HepG2 (cell line): ENCODE measurements at regions not wholly inside any gene's neighbourhood (a gene's known extent, or its start where the extent isn't known, plus 50 kb on each side); places are given as distances from the start of the nearest gene placed in this dataset.

ENCODE experiments used
- ATAC-seq: fragments of 200-7000 bp; cut with Tn5 transposase; 3 replicates; pipeline ENCODE4 v1.9.1; 2020; ENCODE audit warnings: mild to moderate bottlenecking, moderate library complexity
- BruUV-seq: library from RNA; stranded (reverse); fragments of 400-500 nt; replicated peaks from 2 replicates; lab custom pipeline; 2021; lab: Mats Ljungman, UMichigan
- CTCF ChIA-PET: fragments of 300-600 bp; formaldehyde crosslinking; extraction: SDS; loops from one replicate; lab custom pipeline; 2021; ENCODE audit warnings: low total read pairs, inconsistent platforms, low intra/inter-chr PET ratio; lab: Yijun Ruan, JAX
- POLR2A ChIA-PET: fragments of 350-600 bp; sonication (Branson Sonifier 250); formaldehyde crosslinking; loops from one replicate; lab custom pipeline; 2020; ENCODE audit warnings: antibody characterized with exemption, inconsistent platforms; lab: Yijun Ruan, JAX
- DNase-seq: peaks from one replicate; pipeline ENCODE4 v3.0.0-alpha.2; 2015; ENCODE audit warnings: low spot score
- FAIRE-seq: peaks from 3 replicates; lab custom pipeline; 2011; peaks lifted over from hg19 to GRCh38; lab: Jason Lieb, UNC
- H2AFZ ChIP-seq: one replicate; pipeline ENCODE4 v1.6.1; 2011; ENCODE audit warnings: low read length, inconsistent platforms
- H3K27ac ChIP-seq: fragments of 300-600 bp; 3 replicates; pipeline ENCODE4 v1.8.0; 2011; ENCODE audit warnings: mixed run types, mild to moderate bottlenecking, mixed read lengths, low read length, inconsistent platforms; ENCODE audit not compliant: insufficient read depth; ENCODE audit errors: extremely low read length
- H3K27me3 ChIP-seq, 2 experiments: fragments of 200-600 bp in 1 of 2; 2 replicates in 1 of 2; 3 replicates in 1 of 2; pipeline versions ENCODE4 v1.6.0 to v1.8.0; 2011; ENCODE audit warnings: low read length in 2 of 2, mild to moderate bottlenecking in 2 of 2, moderate library complexity in 2 of 2, inconsistent platforms in 1 of 2; ENCODE audit not compliant: insufficient read depth in 2 of 2, control insufficient read depth in 1 of 2
- H3K36me3 ChIP-seq, 2 experiments: fragments of 200-600 bp in 1 of 2; replicated peaks in 1 of 2; 2 replicates in 1 of 2; 3 replicates in 1 of 2; pipeline versions ENCODE4 v1.5.1 to v1.8.0; 2011; ENCODE audit warnings: low read length in 2 of 2, inconsistent platforms in 1 of 2; ENCODE audit not compliant: insufficient read depth in 2 of 2, control insufficient read depth in 1 of 2
- H3K4me1 ChIP-seq: 2 replicates; pipeline ENCODE4 v1.5.1; 2012; ENCODE audit warnings: low read length, inconsistent platforms; ENCODE audit not compliant: insufficient read depth
- H3K4me2 ChIP-seq: 2 replicates; pipeline ENCODE4 v1.6.0; 2011; ENCODE audit warnings: low read depth, low read length, inconsistent platforms
- H3K4me3 ChIP-seq, 3 experiments: fragments of 200-600 bp in 1 of 3; sonication (generic), shearing (Covaris generic) in 1 of 3; replicated peaks in 1 of 3; 2 replicates each; pipeline ENCODE4 v1.5.1; 2011 to 2016; ENCODE audit warnings: low read length in 3 of 3, inconsistent platforms in 2 of 3, low read depth in 2 of 3, mild to moderate bottlenecking in 2 of 3, control low read depth in 1 of 3, mixed read lengths in 1 of 3; ENCODE audit not compliant: insufficient read depth in 1 of 3
- H3K79me2 ChIP-seq: one replicate; pipeline ENCODE4 v1.6.1; 2011; ENCODE audit warnings: low read length, inconsistent platforms; ENCODE audit not compliant: insufficient read depth
- H3K9ac ChIP-seq: 2 replicates; pipeline ENCODE4 v1.6.0; 2011; ENCODE audit warnings: mild to moderate bottlenecking, low read depth, low read length, inconsistent platforms; ENCODE audit not compliant: insufficient read depth
- H3K9me3 ChIP-seq: 2 replicates; pipeline ENCODE4 v1.5.1; 2012; ENCODE audit warnings: mild to moderate bottlenecking, low read length
- H4K20me1 ChIP-seq: 2 replicates; pipeline ENCODE4 v1.6.0; 2011; ENCODE audit warnings: inconsistent platforms, mild to moderate bottlenecking, low read length, moderate library complexity; ENCODE audit not compliant: insufficient read depth
- CENPBD1 ChIP-seq: sonication (generic); formaldehyde crosslinking; IDR thresholded peaks from 2 replicates; pipeline ENCODE4 v1.8.0; 2022; ENCODE audit warnings: missing genetic modification reagents, low read depth, mild to moderate bottlenecking, borderline replicate concordance
- FOSL2 ChIP-seq: sonication (generic); formaldehyde crosslinking; IDR thresholded peaks from 2 replicates; pipeline ENCODE4 v1.4.0; 2020; ENCODE audit warnings: missing genetic modification reagents
- GFI1 ChIP-seq: sonication (generic); formaldehyde crosslinking; IDR thresholded peaks from 2 replicates; pipeline ENCODE4 v1.5.0; 2020; ENCODE audit warnings: missing genetic modification reagents, mild to moderate bottlenecking, borderline replicate concordance
- GZF1 ChIP-seq: sonication (generic); formaldehyde crosslinking; IDR thresholded peaks from 2 replicates; pipeline ENCODE4 v1.5.1; 2020; ENCODE audit warnings: mild to moderate bottlenecking, missing genetic modification reagents
- IRX3 ChIP-seq: sonication (generic); formaldehyde crosslinking; IDR thresholded peaks from 2 replicates; pipeline ENCODE4 v1.8.1; 2023; ENCODE audit warnings: mild to moderate bottlenecking, low read depth, missing genetic modification reagents, borderline replicate concordance
- KLF6 ChIP-seq: IDR thresholded peaks from 2 replicates; pipeline ENCODE4 v1.8.0; 2016; ENCODE audit warnings: missing biosample characterization, missing genetic modification reagents
- MAFK ChIP-seq, 2 experiments: IDR thresholded peaks in 1 of 2; conservative IDR thresholded peaks in 1 of 2; 2 replicates each; pipeline ENCODE4 v1.6.1; 2011; ENCODE audit warnings: improper control_type of control experiment in 2 of 2, low read length in 2 of 2
- MEIS1 ChIP-seq: sonication (generic); formaldehyde crosslinking; IDR thresholded peaks from 2 replicates; pipeline ENCODE4 v1.9.0; 2021; ENCODE audit warnings: mild to moderate bottlenecking, missing genetic modification reagents, moderate library complexity, borderline replicate concordance
- MLX ChIP-seq: IDR thresholded peaks from 2 replicates; pipeline ENCODE4 v1.6.1; 2016
- NFATC3 ChIP-seq: sonication (generic); formaldehyde crosslinking; IDR thresholded peaks from 2 replicates; pipeline ENCODE4 v1.5.1; 2020; ENCODE audit warnings: mild to moderate bottlenecking, missing genetic modification reagents
- NFE2L1 ChIP-seq: sonication (generic); formaldehyde crosslinking; IDR thresholded peaks from 2 replicates; pipeline ENCODE4 v1.4.0; 2020; ENCODE audit warnings: missing genetic modification reagents, mild to moderate bottlenecking, borderline replicate concordance
- RFXANK ChIP-seq: IDR thresholded peaks from 2 replicates; pipeline ENCODE4 v1.6.1; 2016
- SMARCE1 ChIP-seq: fragments of 450-650 bp; IDR thresholded peaks from 2 replicates; pipeline ENCODE4 v1.6.1; 2017; ENCODE audit warnings: borderline replicate concordance
- TMF1 ChIP-seq: sonication (generic); formaldehyde crosslinking; IDR thresholded peaks from 2 replicates; pipeline ENCODE4 v1.8.1; 2022; ENCODE audit warnings: low read depth, missing genetic modification reagents
- ZBTB21 ChIP-seq: sonication (generic); formaldehyde crosslinking; IDR thresholded peaks from 2 replicates; pipeline ENCODE4 v1.4.0; 2020; ENCODE audit warnings: missing genetic modification reagents
- ZFYVE20 ChIP-seq: sonication (generic); formaldehyde crosslinking; IDR thresholded peaks from 2 replicates; pipeline ENCODE4 v1.8.0; 2023; ENCODE audit warnings: low read depth, mild to moderate bottlenecking, moderate library complexity, missing genetic modification reagents, borderline replicate concordance
- ZSCAN29 ChIP-seq: sonication (generic); formaldehyde crosslinking; conservative IDR thresholded peaks from 2 replicates; pipeline ENCODE4 v1.4.0; 2020; ENCODE audit warnings: mild to moderate bottlenecking, missing genetic modification reagents
- ZSCAN30 ChIP-seq: sonication (generic); formaldehyde crosslinking; IDR thresholded peaks from 2 replicates; pipeline ENCODE4 v1.5.0; 2020; ENCODE audit warnings: mild to moderate bottlenecking, missing genetic modification reagents
- WGBS: methylation state at CpG from one replicate; pipeline ENCODE4 v1.1.6; 2017; ENCODE audit warnings: low lambda C conversion rate; 5-methylcytosine and 5-hydroxymethylcytosine counted together
- in situ Hi-C: cut with HindIII; loops from 2 replicates; pipeline ENCODE4 v1.10.0; 2017; ENCODE audit warnings: low pct_unique_long_range_greater_than_20kb; ENCODE audit not compliant: extremely low pct_ligation_motif_present
- intact Hi-C: fragments of 100-400 bp; cut with micrococcal nuclease; formaldehyde crosslinking; loops from one replicate; pipeline ENCODE4 v1.10.0; 2022; ENCODE audit not compliant: unreplicated experiment
- TF ChIP-seq, protein P1 (sequence below): sonication (generic); formaldehyde crosslinking; IDR thresholded peaks from 2 replicates; pipeline ENCODE4 v1.8.1; 2023; ENCODE audit warnings: mild to moderate bottlenecking, missing genetic modification reagents
- TF ChIP-seq, protein P2 (sequence below): conservative IDR thresholded peaks from 2 replicates; pipeline ENCODE4 v1.6.1; 2018; ENCODE audit warnings: missing genetic modification reagents
- TF ChIP-seq, protein P3 (sequence below): sonication (generic); formaldehyde crosslinking; IDR thresholded peaks from 2 replicates; pipeline ENCODE4 v1.5.0; 2020; ENCODE audit warnings: missing genetic modification reagents

GRCh38 chr6:81608776-81609175, 143.7 kb downstream of the TENT5A start (continued):
- no peak for TF ChIP-seq NFATC3 (CRISPR knock-in tag)
- TF ChIP-seq GZF1 (CRISPR knock-in tag), result no peak
- no peak for TF ChIP-seq MEIS1 (CRISPR knock-in tag)
- TF ChIP-seq, protein P1, sequence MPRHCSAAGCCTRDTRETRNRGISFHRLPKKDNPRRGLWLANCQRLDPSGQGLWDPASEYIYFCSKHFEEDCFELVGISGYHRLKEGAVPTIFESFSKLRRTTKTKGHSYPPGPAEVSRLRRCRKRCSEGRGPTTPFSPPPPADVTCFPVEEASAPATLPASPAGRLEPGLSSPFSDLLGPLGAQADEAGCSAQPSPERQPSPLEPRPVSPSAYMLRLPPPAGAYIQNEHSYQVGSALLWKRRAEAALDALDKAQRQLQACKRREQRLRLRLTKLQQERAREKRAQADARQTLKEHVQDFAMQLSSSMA (CRISPR knock-in tag), result no peak
- no peak for TF ChIP-seq SMARCE1
- no peak for TF ChIP-seq ZFYVE20 (CRISPR knock-in tag)

GRCh38 chr6:81606965-81607381, 145.5 kb downstream of the TENT5A start:
- H3K36me3 ChIP-seq, result no peaks in the 10 kb centered on the region
- no peak overlapping the region for H2AFZ ChIP-seq
- no peak overlapping the region for H3K4me2 ChIP-seq
- H3K9me3 ChIP-seq, result no peaks in the 10 kb centered on the region
- intact Hi-C loops (no loop called here), in situ Hi-C loops (no loop called here)
- no peaks in the 10 kb centered on the region for H3K4me1 ChIP-seq
- 0% methylated on average over 2 of the region's 2 CpGs for WGBS
- H4K20me1 ChIP-seq, result no peaks in the 10 kb centered on the region
- no peaks in the 10 kb centered on the region for H3K27me3 ChIP-seq
- CTCF ChIA-PET, result no interaction called here
- POLR2A ChIA-PET, result no interaction called here
- H3K27ac ChIP-seq, result no peak overlapping the region
- BruUV-seq, result no TSS peak
- H3K4me3 ChIP-seq, result no peak overlapping the region
- DNase-seq, result no peak
- no peak overlapping the region for H3K9ac ChIP-seq
- no peak for FAIRE-seq
- no peak for ATAC-seq
- H3K79me2 ChIP-seq, result no peaks in the 10 kb centered on the region
- TF ChIP-seq RFXANK (CRISPR knock-in tag) (no peak), GFI1 (no peak), ZBTB21 (CRISPR knock-in tag) (no peak), MAFK (conservative IDR thresholded peaks at IDR 0.05 in 1 of 2, IDR thresholded peaks at IDR 0.05 in 1 of 2; ENCODE audit: low read length in 2 of 2) (no peak), IRX3 (no peak), TMF1 (CRISPR knock-in tag) (no peak), FOSL2 (no peak), CENPBD1 (CRISPR knock-in tag) (no peak), ZSCAN29 (CRISPR knock-in tag) (no peak), KLF6 (CRISPR knock-in tag) (no peak), MLX (CRISPR knock-in tag) (no peak), NFE2L1 (CRISPR knock-in tag) (no peak), ZSCAN30 (no peak)
- TF ChIP-seq, protein P2, sequence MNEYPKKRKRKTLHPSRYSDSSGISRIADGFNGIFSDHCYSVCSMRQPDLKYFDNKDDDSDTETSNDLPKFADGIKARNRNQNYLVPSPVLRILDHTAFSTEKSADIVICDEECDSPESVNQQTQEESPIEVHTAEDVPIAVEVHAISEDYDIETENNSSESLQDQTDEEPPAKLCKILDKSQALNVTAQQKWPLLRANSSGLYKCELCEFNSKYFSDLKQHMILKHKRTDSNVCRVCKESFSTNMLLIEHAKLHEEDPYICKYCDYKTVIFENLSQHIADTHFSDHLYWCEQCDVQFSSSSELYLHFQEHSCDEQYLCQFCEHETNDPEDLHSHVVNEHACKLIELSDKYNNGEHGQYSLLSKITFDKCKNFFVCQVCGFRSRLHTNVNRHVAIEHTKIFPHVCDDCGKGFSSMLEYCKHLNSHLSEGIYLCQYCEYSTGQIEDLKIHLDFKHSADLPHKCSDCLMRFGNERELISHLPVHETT, result no peak
- TF ChIP-seq, protein P3, sequence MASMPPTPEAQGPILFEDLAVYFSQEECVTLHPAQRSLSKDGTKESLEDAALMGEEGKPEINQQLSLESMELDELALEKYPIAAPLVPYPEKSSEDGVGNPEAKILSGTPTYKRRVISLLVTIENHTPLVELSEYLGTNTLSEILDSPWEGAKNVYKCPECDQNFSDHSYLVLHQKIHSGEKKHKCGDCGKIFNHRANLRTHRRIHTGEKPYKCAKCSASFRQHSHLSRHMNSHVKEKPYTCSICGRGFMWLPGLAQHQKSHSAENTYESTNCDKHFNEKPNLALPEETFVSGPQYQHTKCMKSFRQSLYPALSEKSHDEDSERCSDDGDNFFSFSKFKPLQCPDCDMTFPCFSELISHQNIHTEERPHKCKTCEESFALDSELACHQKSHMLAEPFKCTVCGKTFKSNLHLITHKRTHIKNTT, result no peak
